Fibroblast of pulmonary artery (primary cell): ENCODE measurements at regions not wholly inside any gene's neighbourhood (a gene's known extent, or its start where the extent isn't known, plus 50 kb on each side); places are given as distances from the start of the nearest gene placed in this dataset.
A peak's percentile ranks its signal among the peaks of the same experiment; 100 is the strongest.

Experiments used
- DNase-seq: peaks from one replicate; pipeline ENCODE4 v3.0.0-alpha.2; 2010; ENCODE audit warnings: low read depth
- H3K4me3 ChIP-seq: replicated peaks from 2 replicates; pipeline ENCODE4 v1.5.1; 2011; ENCODE audit warnings: low read depth, mild to moderate bottlenecking, control low read depth, low read length, moderate library complexity
- CTCF ChIP-seq: IDR thresholded peaks from 2 replicates; pipeline ENCODE4 v1.5.1; 2011; ENCODE audit warnings: mild to moderate bottlenecking, control low read depth, low read length, inconsistent platforms; ENCODE audit errors: missing control alignments

- H3K4me3 ChIP-seq, result no peak overlapping the region
- no peak for TF ChIP-seq CTCF
- DNase-seq, result no peak
Measured at GRCh38 chr5:10875201-10875768, 114.3 kb upstream of the DAP start.

- H3K4me3 ChIP-seq, result no peak overlapping the region
- no peak for DNase-seq
- TF ChIP-seq CTCF, result no peak
Measured at GRCh38 chr5:10874541-10874940, 113.5 kb upstream of the DAP start.

GRCh38 chr5:10870791-10871190 lies 109.8 kb upstream of the DAP start:
- DNase-seq, result no peak
- TF ChIP-seq CTCF, result no peak
- H3K4me3 ChIP-seq, result no peak overlapping the region

DNA sequence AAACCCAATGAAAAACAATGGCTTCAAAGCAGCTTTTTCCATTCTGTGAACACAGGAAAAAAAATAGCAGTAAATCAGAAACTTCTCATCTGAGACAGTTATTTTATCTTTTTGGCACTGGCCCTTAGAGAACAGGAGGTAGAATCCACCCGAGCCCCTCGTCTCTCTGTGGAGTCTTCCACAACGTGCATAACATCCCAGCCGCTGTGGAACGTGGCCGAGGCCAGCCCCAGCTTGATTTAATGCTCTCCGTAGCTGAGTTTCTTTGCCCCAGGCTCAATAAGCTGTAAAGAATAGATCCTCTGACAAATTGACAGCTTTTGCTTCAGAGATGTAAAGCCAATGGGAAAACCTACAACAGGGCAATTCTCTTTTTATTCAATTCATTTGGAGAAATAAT lies 107.9 kb upstream of the DAP start:
- no peak overlapping the region for H3K4me3 ChIP-seq
- no peak for DNase-seq
- TF ChIP-seq CTCF, result no peak

DNA sequence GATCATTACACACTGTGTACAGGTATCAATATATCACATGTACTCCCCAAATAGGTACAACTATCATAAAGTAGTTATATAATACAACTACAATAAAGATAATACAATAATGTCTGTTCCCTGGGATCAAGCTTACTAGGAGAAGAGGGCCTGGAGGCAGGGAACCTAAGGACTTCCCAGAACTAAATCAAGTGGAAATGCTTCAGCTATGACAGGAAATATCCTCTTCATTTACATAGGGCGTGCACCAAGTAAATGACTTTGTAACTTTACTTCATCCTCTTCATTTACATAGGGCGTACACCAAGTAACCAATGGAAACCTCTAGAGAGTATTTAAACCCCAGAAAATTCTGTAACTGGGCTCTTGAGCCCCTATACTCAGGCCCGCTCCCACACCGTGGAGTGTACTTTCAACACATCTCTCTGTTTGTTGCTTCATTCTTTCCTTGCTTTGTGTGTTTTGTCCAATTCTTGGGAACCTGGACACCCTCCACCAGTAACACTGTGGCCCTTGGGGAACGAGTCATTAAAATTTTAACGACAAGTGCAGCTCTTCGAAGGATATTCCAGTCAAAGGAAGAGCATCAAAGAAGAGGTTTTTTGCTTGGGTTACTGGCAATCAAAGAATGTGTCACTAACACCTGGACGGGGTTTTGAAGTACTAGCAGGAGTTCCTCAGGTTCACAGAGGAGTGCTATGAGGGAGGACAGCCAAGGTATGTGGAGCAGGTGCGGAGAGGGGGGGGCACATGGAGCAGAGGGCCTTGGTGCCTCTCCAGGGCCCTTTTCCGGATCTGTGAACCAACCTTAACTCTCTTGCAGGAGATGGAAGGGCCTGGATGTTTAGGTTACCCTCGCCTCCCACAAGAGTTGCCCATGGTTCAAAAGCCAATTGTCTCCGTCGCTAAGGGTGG lies 106.6 kb upstream of the DAP start:
- no peak for DNase-seq
- no peak overlapping the region for H3K4me3 ChIP-seq
- no peak for TF ChIP-seq CTCF

GRCh38 chr5:10866913-10867312 lies 105.9 kb upstream of the DAP start:
- peak; percentile 5 for TF ChIP-seq CTCF
- no peak overlapping the region for H3K4me3 ChIP-seq
- no peak for DNase-seq
